ENCODE measurements at regions not wholly inside any gene's neighbourhood (a gene's known extent, or its start where the extent isn't known, plus 50 kb on each side); places are given as distances from the start of the nearest gene placed in this dataset.

DNA sequence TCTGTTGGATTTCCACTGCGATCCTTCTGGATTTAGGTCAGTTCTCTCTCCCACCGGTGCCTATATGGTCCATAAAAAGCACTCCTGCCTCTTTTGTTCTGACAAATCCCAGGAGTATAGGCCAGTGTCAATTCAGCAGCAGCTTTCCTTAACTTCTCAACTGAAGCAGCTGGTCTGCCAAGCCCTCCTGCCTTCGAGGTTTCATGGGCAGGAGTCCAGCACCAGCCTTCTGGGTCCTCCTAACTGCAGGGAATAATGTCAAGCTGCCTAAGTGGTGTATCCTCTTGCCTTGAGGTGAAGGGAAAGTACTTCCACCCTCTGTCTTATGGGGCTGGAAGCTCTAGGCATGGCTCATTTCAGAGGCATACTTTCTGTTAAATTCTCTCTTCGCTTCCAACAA, 149.4 kb upstream of the NCAM1 start (continued):
- TF ChIP-seq SP4 (IDR thresholded peaks at IDR 0.05; ENCODE audit: low read length) = no peak
- TF ChIP-seq POLR2AphosphoS5 (IDR thresholded peaks at IDR 0.05; ENCODE audit: low read depth, low read length) = no peak
- no peak for TF ChIP-seq HDAC2 (IDR thresholded peaks at IDR 0.05; ENCODE audit: borderline replicate concordance in 1 of 2, low read depth in 2 of 2, low read length in 2 of 2)

Measured in H1 (cell line).